IPS-20b (cell line): ENCODE measurements at regions not wholly inside any gene's neighbourhood (a gene's known extent, or its start where the extent isn't known, plus 50 kb on each side); places are given as distances from the start of the nearest gene placed in this dataset.
"Not testable (repeated sequence)": the region's sequence is repeated elsewhere in the genome, so short reads cannot be mapped to it uniquely, and the experiment has no call there.

Experiments
- H3K27ac ChIP-seq: one replicate; pipeline ENCODE4 v1.5.1; 2013; ENCODE audit warnings: low read length
- H3K27me3 ChIP-seq: 2 replicates; pipeline ENCODE4 v1.6.1; 2013; ENCODE audit warnings: mild to moderate bottlenecking, low read length, inconsistent platforms; ENCODE audit not compliant: insufficient read depth
- H3K36me3 ChIP-seq: 2 replicates; pipeline ENCODE4 v1.6.1; 2013; ENCODE audit warnings: low read depth, mild to moderate bottlenecking, inconsistent platforms, low read length, moderate library complexity; ENCODE audit not compliant: insufficient read depth
- H3K4me1 ChIP-seq: 2 replicates; pipeline ENCODE4 v1.6.1; 2013; ENCODE audit warnings: mild to moderate bottlenecking, control low read depth, inconsistent platforms, low read length, moderate library complexity; ENCODE audit not compliant: insufficient read depth
- H3K4me3 ChIP-seq: 2 replicates; pipeline ENCODE4 v1.5.1; 2013; ENCODE audit warnings: mild to moderate bottlenecking, low read length, inconsistent platforms
- H3K9ac ChIP-seq: 2 replicates; pipeline ENCODE4 v1.6.1; 2013; ENCODE audit warnings: low read depth, mild to moderate bottlenecking, inconsistent platforms, low read length, moderate library complexity
- H3K9me3 ChIP-seq: 2 replicates; pipeline ENCODE4 v1.6.1; 2013; ENCODE audit warnings: mild to moderate bottlenecking, low read depth, low read length, inconsistent platforms; ENCODE audit not compliant: insufficient read depth

DNA sequence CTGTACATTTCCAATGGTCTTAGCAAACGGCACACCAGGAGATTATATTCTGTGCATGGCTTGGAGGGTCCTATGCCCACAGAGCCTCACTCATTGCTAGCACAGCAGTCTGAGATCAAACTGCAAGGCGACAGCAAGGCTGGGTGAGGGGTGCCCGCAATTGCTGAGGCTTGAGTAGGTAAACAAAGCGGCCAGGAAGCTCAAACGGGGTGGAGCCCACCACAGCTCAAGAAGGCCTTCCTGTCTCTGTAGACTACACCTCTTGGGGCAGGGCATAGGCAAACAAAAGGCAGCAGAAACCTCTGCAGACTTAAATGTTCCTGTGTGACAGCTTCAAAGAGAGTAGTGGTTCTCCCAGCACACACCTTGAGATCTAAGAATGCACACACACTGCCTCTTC, 91.3 kb downstream of the OR4A5 start:
- not testable (repeated sequence) for H3K4me1 ChIP-seq
- H3K9me3 ChIP-seq: peaks cover 95% of the 10 kb centered on the region

DNA sequence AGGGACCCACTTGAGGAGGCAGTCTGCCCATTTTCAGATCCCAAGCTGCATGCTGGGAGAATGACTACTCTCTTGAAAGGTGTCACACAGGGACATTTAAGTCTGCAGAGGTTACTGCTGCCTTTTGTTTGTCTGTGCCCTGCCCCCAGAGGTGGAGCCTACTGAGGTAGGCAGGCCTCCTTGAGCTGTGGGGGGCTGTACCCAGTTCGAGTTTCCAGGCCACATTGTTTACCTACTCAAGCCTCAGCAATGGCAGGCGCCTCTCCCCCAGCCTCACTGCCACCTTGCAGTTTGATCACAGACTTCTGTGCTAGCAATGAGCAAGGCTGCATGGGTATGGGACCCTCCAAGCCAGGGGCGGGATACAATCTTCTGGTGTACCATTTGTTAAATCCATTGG, 126.0 kb downstream of the OR4A5 start:
- Histone ChIP-seq H3K36me3 (no peaks in the 10 kb centered on the region), H3K9me3 (peaks cover 88% of the 10 kb centered on the region), H3K27me3 (no peaks in the 10 kb centered on the region), H3K27ac (no peak overlapping the region), H3K9ac (no peak overlapping the region), H3K4me1 (no peaks in the 10 kb centered on the region), H3K4me3 (no peak overlapping the region)

More for the DNA sequence above, 91.3 kb downstream of the OR4A5 start:
- not testable (repeated sequence) for H3K27me3 ChIP-seq, H3K9ac ChIP-seq, H3K36me3 ChIP-seq, H3K27ac ChIP-seq, H3K4me3 ChIP-seq

DNA sequence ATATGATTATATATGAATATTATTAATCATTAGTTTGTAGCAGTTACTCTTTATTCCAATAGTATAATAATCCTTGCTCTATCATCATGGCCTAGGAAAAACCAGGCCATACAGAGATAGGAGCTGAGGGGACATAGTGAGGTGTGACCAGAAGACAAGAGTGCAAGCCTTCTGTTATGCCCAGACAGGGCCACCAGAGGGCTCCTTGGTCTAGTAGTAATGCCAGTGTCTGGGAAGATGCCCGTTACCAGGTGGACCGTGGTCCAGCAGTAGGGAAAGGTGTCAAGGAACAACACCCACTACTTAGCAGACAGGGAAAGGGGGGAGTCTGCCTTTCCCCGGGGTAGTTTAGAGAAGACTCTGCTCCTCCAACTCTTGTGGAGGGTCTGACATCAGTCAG, 148.4 kb downstream of the OR4A5 start:
- H3K27ac ChIP-seq, H3K9ac ChIP-seq, H3K4me3 ChIP-seq, H3K36me3 ChIP-seq, H3K4me1 ChIP-seq, H3K27me3 ChIP-seq: not testable (repeated sequence)
- peaks cover 93% of the 10 kb centered on the region for H3K9me3 ChIP-seq
